CD4-positive, alpha-beta T cell treated with Interleukin-1 beta for 1 hour (primary cell): ENCODE measurements at regions not wholly inside any gene's neighbourhood (a gene's known extent, or its start where the extent isn't known, plus 50 kb on each side); places are given as distances from the start of the nearest gene placed in this dataset.
A peak's percentile ranks its signal among the peaks of the same experiment; 100 is the strongest.

Experiments
- DNase-seq, 2 donors: peaks; one replicate each; pipeline ENCODE4 v3.0.0-alpha.2; 2020 to 2022

GRCh38 chr10:33529234-33529633 lies 194.8 kb upstream of the NRP1 start:
- no peak for DNase-seq

- DNase-seq = no peak
Measured at GRCh38 chr10:33524966-33525365, 190.5 kb upstream of the NRP1 start.

- no peak for DNase-seq
Measured at GRCh38 chr10:33524041-33524440, 189.6 kb upstream of the NRP1 start.

GRCh38 chr10:33523236-33523792 lies 188.8 kb upstream of the NRP1 start:
- no peak for DNase-seq

- DNase-seq = no peak
Measured at GRCh38 chr10:33521904-33522303, 187.4 kb upstream of the NRP1 start.

GRCh38 chr10:33521062-33521461 lies 186.6 kb upstream of the NRP1 start:
- DNase-seq = no peak

- DNase-seq = no peak
Measured at GRCh38 chr10:33520223-33520622, 185.8 kb upstream of the NRP1 start.

DNA sequence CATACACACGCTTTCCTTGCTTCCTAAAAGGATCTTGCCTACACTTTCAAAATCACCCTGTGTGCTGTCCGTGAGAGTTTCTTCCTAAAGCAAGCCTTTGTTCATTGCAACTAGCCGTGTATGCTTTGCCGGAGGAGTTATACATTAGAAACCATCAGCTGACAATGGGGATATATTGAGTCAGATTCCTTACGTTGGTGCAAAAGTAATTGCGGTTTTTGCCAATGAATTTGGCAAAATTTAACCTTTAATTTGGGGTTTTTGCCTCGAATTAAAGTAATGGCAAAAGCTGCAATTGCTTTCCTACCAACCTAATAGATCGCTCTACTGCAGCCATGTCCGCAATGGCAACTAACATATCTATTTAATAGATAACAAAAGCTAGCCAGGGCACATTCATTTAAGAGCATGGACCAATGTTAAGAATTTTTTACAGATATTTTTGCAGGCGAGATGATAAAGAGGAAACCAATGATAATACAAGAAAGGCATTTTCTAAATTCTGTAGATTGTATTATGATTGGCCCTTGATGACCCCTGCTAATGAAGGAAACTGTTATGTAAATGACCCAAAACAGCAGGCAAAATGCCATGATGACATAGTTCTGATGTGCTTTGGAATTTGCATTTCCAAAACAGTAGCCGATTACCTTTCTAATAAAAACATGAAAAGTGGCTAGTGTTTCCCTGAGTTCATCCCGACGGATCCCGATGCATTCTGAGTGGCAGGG lies 184.8 kb upstream of the NRP1 start:
- no peak for DNase-seq

GRCh38 chr10:33510206-33510605 lies 175.7 kb upstream of the NRP1 start:
- DNase-seq = no peak

GRCh38 chr10:33509231-33509831 lies 174.9 kb upstream of the NRP1 start:
- peak; percentile 2 to 60 for DNase-seq

GRCh38 chr10:33507662-33508425 lies 173.4 kb upstream of the NRP1 start:
- no peak for DNase-seq

DNA sequence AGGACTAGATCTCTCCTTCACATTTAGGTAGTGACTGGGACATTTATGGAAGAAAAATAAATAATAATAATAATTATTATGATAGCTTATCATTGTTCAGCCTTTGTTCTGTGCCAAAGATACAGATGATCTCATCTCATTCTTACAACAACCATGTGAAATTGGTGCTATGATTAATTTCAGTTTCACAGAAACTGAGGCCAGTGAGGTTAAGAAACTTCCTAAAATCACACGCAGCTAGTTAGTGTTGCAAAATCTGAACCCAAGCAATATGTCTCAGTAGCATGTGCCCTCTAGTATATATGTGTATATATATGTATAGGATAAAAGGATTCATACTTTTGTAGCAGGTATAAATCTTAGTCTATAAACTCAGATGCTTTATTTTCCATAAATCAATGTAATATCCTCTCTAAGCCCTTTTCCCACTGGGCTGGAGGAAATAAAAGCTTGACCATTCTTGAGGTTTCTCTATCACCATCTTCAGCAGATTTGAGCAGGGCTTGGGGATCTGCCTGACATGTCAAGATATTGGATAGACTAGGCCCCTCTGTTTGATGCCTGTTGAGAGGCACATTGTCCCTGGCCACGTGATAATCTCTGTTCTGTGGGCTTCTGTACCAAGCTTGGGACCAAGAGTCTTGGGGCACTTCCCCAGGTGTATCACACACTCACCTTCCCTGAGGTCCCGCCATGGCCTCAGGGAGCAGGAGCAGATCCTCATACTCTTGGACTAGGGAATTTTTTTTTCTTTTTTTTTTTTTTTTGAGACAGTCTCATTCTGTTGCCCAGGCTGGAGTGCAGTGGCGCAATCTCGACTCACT lies 172.6 kb upstream of the NRP1 start:
- peak in 1 of 2 donors; percentile 3 for DNase-seq

- DNase-seq = no peak
Measured at GRCh38 chr10:33506391-33506790, 171.9 kb upstream of the NRP1 start.

DNA sequence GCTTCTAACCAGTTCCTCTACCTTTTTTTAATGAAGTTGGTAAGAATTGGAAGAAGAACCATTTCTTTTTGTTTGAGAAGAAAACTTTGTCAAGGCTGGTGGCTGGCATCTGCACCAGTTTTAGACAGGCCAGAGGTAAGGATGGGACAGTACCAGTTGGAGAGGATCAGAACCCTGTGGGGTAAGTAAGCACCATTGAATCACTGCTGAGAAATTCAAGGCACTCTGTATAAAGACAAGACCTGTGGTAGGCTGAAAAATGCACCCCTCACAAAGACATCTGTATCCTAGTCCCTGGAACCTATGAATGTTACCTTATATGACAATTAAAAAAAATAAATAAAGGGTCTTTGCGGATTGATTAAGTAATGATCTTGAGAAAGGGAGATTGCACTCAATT lies 166.7 kb upstream of the NRP1 start:
- no peak for DNase-seq

DNA sequence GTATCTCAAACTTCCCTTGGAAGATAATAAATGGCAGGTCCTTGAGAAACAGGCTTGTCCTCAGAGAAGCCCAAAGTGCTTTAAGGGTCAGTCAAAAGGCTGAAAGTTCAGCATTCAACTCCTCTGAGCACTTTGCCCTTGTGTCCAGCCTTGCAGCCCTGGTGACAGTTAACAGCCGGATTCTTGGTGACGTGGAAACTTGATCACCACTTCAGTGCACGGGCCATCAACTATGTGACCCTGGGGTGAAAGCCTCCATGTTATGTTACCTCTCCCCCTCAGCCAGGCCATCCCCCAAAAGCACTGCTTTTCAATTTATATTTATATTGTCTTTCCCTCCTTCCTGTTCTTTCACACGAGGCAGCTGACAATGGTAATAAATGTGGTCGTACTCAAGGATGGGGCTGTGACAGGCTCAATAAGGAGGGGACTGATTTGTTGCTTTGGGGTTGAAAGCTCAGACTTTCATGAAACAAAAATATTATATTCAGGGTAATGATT lies 164.0 kb upstream of the NRP1 start:
- DNase-seq = no peak

- DNase-seq = no peak
Measured at GRCh38 chr10:33497338-33497737, 162.9 kb upstream of the NRP1 start.

- DNase-seq = no peak
Measured at GRCh38 chr10:33496096-33496495, 161.6 kb upstream of the NRP1 start.

- no peak for DNase-seq
Measured at GRCh38 chr10:33494694-33495265, 160.3 kb upstream of the NRP1 start.

DNA sequence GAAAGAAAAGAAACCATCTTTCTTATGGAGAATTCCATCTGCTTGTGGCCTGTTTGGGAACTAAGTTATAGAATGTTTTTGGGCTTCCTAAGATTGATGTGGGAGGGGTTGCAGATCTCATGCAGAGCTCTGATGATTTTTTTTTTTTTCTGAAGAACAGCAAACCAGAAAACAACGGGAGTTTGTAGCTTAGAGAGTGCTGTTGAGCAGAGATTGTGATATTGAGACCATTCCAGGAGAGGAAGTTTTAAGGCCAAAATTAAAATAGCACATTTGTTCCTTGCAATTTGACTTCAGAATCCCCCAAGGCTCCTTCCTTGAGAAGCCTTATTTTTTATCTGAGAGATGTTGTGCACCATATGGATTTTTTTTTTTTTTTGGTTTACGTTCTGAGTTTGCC lies 159.5 kb upstream of the NRP1 start:
- no peak for DNase-seq

DNA sequence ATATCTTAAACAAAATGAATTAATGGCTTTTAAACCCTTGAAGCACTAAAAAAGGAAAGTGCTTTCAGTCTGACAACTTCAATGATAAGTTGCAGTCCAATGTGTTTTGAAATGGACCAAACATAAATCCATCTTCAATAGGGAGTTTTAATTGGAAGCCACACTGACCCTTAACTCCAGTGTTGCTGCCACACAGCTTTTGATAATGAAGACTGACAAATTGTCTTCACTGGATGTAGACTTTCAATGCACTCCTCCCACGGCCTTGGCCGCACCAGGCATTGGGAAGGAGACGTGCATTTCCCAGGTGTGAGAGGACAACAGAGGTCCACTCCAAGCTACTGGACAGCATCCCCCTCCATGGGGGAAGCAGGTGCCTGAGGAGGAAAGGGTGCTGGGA lies 159.0 kb upstream of the NRP1 start:
- DNase-seq = no peak

DNA sequence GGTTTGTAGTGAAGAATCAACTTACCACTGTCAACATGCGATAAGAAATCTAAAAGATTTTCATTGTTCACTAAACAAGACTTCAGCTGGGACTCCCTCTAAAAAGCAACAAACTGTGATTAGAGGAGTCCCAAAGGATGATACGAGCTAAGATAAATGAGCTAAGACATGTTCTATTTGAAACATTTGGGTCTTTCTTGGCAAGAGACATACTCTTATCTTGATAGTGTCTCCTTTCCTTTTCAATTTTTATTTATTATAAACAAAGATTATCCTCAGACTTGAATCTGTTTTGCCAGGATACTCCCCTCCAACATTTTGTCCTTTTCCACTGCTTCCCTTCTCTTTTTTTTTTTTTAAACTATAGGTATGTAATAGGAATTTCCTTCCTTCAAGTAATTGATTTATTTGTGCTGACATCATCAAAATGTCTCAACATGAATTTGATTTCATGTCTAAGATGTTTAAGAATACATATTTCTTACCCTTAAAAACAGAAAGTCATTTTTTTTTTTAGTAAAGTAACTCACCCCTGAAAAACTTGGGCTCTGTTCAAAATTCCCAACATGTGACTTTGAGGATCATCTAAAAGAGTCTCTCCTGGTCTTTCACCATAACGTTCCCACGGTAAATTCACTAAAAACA lies 158.4 kb upstream of the NRP1 start:
- no peak for DNase-seq
